ENCODE measurements at regions not wholly inside any gene's neighbourhood (a gene's known extent, or its start where the extent isn't known, plus 50 kb on each side); places are given as distances from the start of the nearest gene placed in this dataset.
"Not testable (repeated sequence)": the region's sequence is repeated elsewhere in the genome, so short reads cannot be mapped to it uniquely, and the experiment has no call there.

DNA sequence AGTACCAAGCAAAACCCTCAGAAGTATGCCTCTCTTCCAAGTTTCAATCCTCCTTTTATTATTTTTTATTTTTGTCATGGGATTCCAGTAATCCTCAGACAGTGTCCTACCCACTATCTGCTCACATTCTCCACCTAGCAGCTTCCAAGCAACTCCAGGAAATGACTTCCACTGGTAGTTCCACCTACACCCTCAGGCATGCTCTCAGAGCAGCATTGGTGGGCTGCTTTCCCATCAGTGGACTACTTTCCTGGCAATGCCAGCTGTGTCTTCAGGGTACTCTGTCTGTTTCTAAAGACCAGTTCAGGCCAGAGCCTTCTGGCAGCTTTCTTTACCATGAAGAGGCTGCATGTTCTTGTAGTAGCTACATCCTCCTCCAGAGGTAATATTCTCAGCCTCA is 244.0 kb downstream of the HGF start:
- no peak for DNase-seq

DNA sequence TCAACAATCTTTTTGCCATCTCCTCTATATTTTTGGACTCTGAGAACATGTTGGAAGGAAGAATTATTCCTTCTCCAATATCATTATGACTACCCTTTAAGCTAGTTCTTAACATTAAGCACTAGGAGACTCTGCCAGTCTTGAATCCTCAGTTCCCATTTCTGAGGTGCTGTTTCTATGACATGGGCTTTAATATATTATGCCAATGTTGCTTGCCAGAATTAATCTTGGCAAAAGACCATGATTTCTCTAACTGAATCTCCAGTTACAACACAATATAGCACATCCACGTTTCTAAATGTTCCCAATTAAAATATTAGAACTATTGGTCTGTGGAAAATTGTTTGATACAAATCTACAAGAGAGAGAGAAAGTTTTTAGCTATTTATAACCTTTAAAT is 250.0 kb downstream of the HGF start:
- no peak for DNase-seq

DNA sequence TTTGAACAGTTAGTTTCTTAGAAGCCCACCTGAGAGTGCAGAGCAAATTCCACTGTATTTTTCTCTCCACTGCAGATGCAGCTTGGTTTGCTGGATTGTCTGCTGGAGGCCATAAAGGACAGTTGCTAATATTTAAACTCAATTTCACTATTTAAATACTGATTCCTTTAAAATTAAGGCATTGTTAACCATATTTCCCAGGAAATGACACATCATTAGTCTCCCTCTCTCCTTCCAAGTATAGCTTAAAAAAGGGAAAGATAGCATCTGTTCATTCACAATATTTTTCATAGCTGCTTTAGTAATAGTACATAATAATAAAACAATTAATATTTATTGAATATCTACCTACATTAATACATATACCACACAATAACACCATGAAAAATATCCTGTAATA is 252.9 kb downstream of the HGF start:
- DNase-seq: no peak

DNA sequence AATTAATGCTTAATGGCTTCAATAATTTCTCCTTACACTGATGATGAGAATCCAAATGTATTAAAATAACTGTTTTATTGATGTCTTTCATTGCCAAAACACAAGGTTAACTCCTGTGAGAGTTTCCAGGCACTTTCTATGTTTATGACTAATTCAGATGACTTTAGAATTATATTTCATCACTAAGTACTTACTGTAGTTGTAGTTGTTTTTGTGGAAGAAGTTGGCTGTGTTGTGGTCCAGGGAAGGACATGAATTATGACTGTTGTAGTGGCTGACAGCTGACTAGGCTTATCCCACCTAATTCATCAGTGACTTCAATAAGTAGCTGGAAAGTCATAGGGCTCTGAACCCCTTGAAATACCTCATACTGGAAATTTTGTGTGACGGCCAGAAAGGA is 254.8 kb downstream of the HGF start:
- no peak for DNase-seq

DNA sequence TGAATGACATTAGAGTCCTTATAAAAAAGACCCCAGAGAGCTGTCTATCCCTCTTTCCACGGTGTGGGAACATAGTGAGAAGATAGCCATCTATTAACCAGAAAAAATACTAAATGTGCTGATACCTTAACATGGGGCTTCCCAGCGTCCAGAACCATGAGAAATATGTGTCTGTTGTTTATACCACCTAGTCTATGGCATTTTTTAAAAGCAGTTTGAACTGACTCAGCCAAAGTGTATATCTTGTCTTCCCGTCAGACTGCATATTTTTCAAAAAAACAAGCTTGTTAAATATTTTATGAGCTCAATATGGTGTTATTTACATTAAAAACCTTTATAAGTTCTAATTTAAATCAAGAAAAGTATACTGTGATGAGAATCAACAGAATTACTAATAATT is 255.3 kb downstream of the HGF start:
- no peak for DNase-seq

DNA sequence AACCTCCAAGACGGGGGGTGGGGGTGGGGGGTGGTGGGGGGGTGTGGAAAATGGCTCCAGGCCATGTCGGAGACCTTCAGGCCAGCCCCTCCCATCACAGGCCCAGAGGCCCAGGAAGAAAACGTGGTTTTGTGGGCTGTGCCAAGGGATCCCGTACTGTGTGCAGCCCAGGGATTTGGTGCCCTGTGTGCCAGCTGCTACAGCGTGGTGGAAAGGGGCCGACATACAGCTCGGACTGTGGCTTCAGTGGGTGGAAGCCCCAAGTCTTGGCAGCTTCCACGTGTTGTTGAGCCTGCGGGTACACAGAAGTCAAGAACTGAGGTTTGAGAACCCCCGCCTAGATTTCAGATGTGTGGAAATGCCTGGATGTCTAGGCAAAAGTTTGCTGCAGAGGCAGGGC is 259.7 kb downstream of the HGF start:
- no peak for DNase-seq

DNA sequence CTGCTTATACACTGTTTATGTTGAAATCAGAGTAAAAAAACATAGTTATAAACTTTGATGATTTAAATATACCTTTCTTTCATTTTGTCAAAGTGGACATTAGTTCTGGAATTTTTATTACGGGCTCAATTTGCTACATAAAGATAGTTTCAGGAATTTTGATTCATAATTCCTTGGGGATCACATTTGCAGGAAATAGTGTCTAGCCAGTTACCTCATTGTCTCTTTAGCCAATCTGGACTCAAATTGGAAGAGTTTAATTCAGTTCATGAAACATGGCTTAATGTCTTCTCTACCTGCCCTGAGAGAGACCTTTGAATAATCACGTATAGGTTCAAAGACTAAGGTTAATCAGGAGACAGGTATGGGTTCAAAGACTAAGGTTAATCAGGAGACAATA is 262.6 kb downstream of the HGF start:
- no peak for DNase-seq

DNA sequence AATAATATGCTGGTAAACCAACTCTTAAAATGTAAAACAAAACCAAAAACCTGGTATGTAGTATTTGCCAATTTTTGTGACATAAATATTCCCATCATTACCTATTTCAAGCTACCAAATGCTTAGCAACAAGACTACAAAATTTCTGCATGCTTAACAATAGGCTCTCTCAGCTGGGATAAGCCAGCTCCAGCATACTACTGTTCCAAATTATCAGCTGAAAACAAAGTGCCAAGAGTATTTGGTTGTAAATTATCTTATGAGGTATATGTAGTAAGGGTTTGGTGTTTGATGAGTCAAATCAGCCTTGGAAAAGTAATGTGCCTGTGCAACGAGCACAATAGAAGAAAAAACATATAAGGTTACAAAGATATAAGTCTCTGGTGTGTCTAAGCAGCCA is 263.2 kb downstream of the HGF start:
- no peak for DNase-seq

DNA sequence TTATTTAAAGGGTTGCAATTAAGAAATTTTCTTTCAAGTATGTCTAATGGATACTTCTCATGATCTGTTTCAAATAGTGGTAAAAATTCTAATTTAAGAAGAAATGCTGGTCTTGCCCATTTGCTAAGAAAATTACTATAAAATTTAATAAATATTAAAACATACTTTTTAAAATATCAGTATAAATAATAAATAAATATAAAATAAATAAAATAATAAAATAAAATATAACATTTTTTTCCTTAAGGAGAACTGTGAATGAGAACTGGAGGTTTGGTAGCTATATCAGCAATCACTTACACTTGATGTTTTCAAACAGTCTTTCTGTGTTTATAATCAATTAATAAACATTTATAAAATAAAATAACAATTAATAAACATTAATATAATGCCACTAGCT is 266.1 kb downstream of the HGF start:
- DNase-seq: no peak

DNA sequence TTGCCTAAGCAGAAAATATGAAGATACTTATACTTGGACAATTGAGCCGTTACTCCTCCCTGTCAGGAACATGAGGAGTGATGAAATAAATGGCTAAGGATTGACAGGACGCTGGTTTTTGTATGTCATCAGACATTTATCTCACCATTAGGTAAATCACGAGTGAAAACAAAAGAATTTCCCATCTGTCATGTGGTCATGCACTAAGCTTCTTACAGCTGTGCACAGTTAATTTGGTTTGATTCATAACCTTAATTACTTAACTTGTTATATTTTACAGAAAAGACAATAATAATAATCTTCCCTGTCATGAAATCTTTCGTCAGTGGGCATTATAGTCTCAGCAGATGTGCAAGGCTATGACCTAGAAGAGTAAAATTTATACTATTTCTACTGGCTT is 266.5 kb downstream of the HGF start:
- no peak for DNase-seq

DNA sequence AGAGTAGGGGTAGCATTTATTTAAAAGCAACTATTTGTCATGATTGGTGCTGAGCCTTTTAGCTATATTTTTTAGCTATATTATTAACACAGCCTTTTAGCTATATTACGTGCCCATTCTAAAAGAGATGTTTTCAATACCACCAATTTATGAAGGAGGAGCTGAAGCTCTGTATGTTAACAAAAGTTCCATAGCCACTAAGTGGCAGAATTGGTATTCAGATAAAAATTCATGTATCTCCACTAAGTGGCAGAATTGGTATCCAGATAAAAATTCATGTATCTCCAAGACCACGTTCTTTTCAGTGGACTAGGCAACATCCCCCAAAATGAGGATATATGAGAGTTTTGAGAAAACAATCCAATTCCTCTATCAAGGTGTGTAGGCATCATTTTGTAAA is 268.6 kb downstream of the HGF start:
- no peak for DNase-seq

DNA sequence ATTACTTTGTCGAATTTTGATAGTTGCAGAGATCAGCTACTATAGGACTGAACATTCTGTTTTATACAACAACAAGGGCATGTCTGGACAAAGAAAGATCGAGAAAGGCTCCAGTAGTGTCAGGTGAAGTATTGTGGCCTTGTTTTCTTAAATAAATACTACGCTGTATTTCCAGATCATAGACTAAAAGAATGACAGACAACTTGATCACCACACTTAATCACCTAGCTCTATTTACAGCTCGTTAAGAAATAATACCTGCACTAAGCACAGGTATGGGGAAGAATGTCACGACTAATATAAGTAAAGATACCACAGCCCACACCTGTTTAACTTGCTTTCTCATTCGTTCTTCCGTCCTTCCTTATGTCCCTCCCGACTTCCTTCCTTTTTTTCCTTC is 269.2 kb downstream of the HGF start:
- no peak for DNase-seq

DNA sequence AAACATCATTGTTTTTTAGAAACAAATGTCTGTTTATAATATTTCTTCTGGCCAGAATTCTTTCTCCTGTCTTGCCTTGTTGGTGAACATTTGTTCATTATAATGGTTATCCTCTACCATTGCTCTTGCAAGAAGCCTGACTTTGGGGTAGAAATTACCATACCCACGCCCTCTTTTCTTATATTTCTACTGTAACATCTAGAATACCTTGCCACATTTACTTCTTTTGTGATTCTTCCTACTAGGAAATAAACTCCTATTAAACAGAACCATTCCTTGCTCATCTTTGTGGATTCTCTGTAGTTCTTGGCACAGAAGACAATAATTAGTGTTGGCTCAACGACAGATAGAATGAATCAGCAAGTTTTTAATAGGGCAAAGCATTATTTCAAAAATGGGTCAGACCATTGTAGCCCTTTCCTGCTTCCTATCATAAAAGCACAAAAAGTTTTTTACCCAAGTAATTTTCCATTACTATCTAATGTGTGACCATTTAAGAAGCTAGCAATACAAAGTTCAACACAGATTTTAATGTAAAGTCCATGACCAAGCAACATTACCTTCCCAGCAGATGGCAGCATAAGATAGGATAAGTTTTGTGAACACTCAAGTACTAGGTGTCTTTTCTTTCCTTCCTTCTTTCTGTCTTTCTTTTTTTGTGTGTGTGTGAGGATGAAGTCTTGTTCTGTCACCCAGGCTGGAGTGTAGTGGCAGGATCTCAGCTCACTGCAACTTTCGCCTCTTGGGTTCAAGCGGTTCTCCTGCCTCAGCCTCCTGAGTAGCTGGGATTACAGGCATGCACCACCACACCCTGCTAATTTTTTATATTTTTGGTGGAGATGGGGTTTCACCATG is 270.4 kb downstream of the HGF start:
- peak; percentile 36 for DNase-seq

DNA sequence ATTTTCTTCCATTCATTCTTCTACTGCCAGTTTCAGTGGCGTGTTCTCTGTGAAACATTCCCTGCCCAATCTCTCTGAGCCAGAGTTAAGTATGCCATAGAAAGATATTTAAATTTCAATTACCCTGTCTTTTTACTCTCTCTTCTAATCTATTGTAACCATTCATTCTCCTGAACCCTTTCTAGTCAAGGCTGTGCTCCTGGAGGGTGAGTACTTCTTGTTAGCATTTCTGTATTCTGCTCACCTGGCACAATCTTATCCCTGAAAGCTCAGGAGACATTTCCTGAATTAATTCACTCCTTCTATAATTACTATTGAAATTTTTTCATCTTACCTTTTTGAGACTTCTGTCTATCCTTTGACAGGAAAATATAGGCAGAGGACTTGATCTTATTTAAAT is 271.7 kb downstream of the HGF start:
- DNase-seq: no peak

DNA sequence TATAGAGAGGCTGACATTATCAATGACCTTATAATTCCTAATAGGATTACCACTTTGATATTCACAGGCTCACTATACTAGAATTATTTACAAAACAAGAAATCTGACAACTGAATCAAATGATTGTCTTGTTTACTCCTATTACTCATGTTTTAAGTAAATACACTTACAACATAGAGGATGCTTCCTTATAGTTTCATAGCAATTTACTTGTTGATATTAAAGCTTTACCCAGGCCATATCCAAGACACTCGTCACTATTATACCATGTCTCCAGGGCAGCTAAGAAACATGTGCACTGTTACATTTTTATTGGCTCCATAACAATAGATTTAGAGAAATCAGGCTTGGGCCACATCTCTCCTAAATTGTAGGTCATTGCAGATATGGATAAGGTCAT is 276.9 kb downstream of the HGF start:
- DNase-seq: no peak

DNA sequence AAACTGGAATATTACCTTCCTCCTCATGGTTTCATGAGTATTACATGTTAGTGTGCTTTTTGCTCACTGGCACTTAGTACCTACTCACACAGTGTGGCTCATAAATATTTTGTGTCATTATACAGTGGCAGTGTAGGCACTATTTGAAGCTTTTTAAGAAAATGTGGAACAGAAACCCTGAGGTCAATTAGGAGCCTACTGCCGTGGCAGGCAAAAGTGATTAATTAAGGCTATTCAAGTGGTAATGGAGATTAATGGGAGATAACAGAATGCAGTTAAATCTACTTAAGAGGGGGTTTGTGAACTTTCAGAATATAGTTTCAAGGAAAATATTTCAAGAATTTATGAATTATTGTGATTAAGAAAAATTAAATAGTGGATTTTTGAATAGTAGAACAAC is 277.6 kb downstream of the HGF start:
- DNase-seq: no peak

DNA sequence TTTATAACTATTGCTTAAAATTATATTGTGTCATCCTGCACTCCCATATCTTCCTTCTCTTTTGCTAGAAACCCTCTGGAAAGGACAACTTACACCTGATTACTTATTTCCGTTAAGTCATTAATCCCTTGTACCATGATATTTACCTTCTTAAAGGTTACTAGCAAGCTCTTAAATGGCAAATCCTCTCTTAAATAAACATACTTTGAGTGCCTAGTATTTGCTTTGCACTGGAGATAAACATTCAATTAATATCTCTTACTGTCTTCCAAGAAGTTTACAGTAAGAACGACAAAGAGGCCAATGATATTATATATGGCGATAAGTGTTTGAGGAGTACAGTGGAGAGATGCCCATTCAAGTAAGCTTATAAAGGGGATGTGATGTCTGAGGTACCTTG is 278.3 kb downstream of the HGF start:
- no peak for DNase-seq

DNA sequence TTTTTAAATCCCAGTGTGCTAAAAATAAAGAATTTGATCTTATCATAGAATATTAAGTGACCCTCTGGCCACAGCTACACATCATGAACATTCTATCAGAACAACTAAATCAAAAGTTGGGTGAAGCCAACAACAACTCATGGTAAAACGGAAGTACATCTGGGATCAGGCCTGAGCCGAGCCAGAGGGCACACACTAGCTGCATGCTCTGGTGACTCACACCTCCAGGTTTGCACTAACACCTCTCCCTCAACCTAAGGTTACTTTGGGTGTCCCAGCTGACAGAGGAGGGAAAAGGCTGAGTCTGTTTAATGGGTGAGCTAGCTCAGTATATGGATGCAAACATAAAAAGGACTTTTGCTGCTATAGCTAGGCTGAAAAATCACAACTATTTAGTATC is 281.6 kb downstream of the HGF start:
- no peak for DNase-seq

DNA sequence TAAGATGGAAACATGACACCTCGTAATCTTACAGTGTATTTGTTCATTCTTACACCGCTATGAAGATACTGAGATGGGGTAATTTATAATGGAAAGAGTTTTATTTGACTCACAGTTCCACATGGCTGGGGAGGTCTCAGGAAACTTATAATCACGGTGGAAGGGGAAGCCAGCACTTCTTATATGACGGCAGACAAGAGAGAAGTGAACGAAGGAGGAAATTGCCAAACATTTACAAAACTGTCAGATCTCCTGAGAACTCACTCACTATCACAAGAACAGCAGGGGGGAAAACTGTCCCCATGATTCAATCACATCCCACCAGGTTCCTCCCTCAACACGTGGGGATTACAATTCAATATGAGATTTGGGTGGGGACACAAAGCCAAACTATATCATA is 282.3 kb downstream of the HGF start:
- no peak for DNase-seq

DNA sequence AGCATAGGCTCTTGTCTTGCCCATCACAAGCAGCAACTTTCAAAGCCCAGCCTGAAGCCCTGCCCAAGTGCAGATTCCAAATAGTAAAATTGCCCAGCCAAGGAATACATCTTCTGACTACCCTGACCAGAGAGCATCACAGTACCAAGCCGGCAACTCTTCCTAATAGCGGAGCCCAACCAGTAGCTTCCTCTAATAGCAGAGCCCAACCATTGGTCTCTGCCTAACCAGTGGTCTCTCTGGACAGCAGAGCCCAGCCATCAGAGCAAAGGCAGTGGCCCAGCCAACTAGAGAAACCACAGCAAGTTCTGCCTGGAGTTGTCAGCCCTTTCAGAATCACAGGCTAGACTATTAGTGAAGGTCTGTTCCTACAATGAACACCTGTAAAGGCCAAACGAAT is 285.6 kb downstream of the HGF start:
- DNase-seq: no peak

DNA sequence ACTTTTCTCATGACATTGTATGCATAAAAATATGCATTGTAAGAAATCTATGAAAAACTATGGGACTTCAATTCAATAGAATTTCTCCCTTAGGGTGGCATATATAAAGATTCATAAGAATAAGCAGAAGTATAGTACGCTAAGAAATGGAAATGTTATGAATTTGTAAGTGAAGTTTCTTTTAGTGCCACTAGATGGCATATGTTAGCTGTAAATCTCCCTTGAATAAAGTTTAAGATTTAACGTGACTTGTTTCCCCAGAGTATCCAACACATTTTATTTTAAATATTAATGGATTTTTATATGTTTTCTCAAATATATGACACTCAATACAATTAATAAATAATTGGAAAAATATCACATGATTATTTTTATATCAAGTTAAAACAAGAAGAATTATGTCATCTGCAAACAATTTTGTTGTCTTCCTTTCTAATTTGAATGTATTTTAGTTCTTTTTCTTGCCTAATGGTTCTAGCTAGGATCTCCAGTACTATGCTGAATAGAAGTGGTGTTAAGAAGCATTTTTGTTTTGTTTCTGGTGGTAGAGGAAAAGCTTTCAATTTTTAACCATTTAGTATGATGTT is 287.2 kb downstream of the HGF start:
- no peak for DNase-seq

DNA sequence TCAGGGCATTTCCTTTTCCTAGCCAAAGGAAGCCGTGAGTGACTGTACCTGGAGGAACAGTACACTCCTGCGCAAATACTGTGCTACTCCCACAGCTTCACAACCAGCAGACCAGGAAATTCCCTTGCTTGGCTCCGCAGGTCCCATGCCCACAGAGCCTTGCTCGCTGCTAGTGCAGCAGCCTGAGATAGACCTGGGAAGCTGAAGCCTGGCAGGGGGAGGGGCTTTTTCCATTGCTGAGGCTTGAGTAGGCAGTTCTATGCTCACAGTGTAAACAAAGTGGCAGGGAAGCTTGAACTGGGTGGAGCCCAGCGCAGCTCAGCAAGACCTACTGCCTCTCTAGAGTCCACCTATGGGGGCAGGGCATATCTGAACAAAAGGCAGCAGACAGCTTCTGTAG is 291.2 kb downstream of the HGF start:
- DNase-seq: no peak

DNA sequence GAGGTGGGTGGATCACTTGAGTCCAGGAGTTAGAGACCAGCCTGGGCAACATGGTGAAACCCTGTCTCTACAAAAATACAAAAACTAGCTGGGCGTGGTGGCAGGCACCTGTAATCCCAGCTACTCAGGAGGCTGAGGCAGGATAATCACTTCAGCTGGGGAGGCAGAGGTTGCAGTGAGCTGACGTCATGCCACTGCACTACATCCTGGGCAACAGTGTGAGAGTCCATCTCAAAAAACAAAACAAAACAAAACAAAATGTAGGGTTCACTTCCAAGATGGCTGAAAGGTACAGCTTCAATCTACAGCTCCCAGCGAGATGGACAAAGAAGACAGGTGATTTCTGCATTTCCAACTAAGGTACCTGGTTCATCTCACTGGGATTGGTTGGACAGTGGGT is 291.6 kb downstream of the HGF start:
- not testable (repeated sequence) for DNase-seq

DNA sequence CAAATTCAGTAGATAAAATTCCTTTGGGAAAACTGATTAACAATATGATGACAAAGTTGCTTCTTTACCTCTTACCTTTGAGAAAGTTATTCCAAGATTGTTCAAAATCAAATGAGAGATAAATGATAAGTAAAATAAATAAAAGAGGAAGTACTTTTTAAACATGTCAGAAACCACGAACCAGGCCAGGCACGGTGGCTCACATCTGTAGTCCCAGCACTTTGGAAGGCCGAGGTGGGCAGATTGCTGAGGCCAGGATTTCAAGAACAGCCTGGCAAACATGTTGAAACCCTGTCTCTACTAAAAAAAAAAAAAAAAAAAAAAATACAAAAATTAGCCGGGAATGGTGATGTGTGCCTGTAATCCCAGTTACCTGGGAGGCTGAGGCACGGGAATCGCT is 296.6 kb downstream of the HGF start:
- DNase-seq: no peak

DNA sequence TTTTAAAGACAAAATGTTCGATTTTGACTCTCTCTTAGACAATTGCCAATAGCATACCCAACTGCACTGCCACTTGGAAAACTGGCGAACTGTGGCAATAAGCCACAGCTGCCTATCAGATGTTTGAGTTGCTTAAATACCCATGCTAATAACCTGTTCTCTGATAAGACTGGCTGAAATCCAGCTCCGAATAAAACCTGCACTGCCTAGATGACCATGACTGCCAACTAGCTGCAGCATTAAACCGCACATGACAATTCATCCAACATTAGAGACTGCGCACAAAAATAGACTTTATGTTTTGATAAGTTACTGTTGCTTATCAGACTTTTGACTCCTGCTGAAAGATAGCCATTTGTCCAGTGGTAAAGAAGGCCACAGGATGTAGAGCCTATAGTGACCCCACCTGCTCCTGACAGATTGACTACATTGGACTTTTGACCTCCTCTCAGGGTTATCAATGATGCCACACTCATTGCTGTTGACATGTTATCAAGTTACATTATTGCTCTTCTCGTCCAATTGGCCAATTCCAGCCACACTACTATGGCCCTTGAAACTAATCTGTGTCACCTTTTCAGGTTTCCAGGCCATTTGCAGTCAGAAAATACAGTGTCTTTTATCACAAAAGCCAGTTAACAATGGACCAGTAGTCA is 299.0 kb downstream of the HGF start:
- DNase-seq: no peak

All from NCI-H524 treated with DMSO at 0.1 percent for 48 hours (cell line).